Erythroblast (primary cell): ENCODE measurements at regions not wholly inside any gene's neighbourhood (a gene's known extent, or its start where the extent isn't known, plus 50 kb on each side); places are given as distances from the start of the nearest gene placed in this dataset.

ENCODE experiments used
- GATA1 ChIP-seq: IDR thresholded peaks from 2 replicates; pipeline ENCODE4 v1.6.1; 2011; ENCODE audit warnings: low read depth, mild to moderate bottlenecking, control low read depth, low read length, moderate library complexity
- POLR2A ChIP-seq: IDR thresholded peaks from 2 replicates; pipeline ENCODE4 v1.6.1; 2011; ENCODE audit warnings: mild to moderate bottlenecking, low read length

GRCh38 chr10:78248651-78249464 lies 215.2 kb downstream of the RPS24 start:
- no peak for TF ChIP-seq POLR2A
- no peak for TF ChIP-seq GATA1
